ENCODE measurements at regions not wholly inside any gene's neighbourhood (a gene's known extent, or its start where the extent isn't known, plus 50 kb on each side); places are given as distances from the start of the nearest gene placed in this dataset.

GRCh38 chr6:163935158-163935762 is 520.7 kb downstream of the QKI start:
- H3K27ac ChIP-seq = no peak overlapping the region
- no peak for DNase-seq
- TF ChIP-seq CTCF (IDR thresholded peaks at IDR 0.05; ENCODE audit: low read depth, low read length, missing control alignments) = no peak
- no peaks in the 10 kb centered on the region for H3K36me3 ChIP-seq (replicated peaks)
- in situ Hi-C loops (cut with HindIII; ENCODE audit: low pct_ligation_motif_present, low sequenced_read_pairs) = no loop called here
- no peak overlapping the region for H3K4me3 ChIP-seq (ENCODE audit: low read depth, low read length)
- no peaks in the 10 kb centered on the region for H3K27me3 ChIP-seq (replicated peaks)

GRCh38 chr6:163930012-163930411 is 515.5 kb downstream of the QKI start:
- TF ChIP-seq CTCF (IDR thresholded peaks at IDR 0.05; ENCODE audit: low read depth, low read length, missing control alignments) = no peak
- Histone ChIP-seq H3K27me3 (replicated peaks) (no peaks in the 10 kb centered on the region), H3K27ac (no peak overlapping the region), H3K36me3 (replicated peaks) (no peaks in the 10 kb centered on the region), H3K4me3 (ENCODE audit: low read depth, low read length) (no peak overlapping the region)
- no peak for DNase-seq
- in situ Hi-C loops (cut with HindIII; ENCODE audit: low pct_ligation_motif_present, low sequenced_read_pairs) = no loop called here

GRCh38 chr6:163929538-163929937 is 515.0 kb downstream of the QKI start:
- no peak overlapping the region for H3K4me3 ChIP-seq (ENCODE audit: low read depth, low read length)
- TF ChIP-seq CTCF (IDR thresholded peaks at IDR 0.05; ENCODE audit: low read depth, low read length, missing control alignments) = no peak
- H3K27ac ChIP-seq = no peak overlapping the region
- H3K36me3 ChIP-seq (replicated peaks) = no peaks in the 10 kb centered on the region
- in situ Hi-C loops (cut with HindIII; ENCODE audit: low pct_ligation_motif_present, low sequenced_read_pairs) = no loop called here
- no peaks in the 10 kb centered on the region for H3K27me3 ChIP-seq (replicated peaks)
- DNase-seq = no peak

- Histone ChIP-seq H3K4me3 (ENCODE audit: low read depth, low read length) (no peak overlapping the region), H3K36me3 (replicated peaks) (no peaks in the 10 kb centered on the region), H3K27ac (no peak overlapping the region), H3K27me3 (replicated peaks) (no peaks in the 10 kb centered on the region)
- in situ Hi-C loops (cut with HindIII; ENCODE audit: low pct_ligation_motif_present, low sequenced_read_pairs) = no loop called here
- TF ChIP-seq CTCF (IDR thresholded peaks at IDR 0.05; ENCODE audit: low read depth, low read length, missing control alignments) = no peak
- DNase-seq = no peak
Observed at GRCh38 chr6:163926642-163927041, 512.1 kb downstream of the QKI start.

- no peak for DNase-seq
- H3K36me3 ChIP-seq (replicated peaks) = no peaks in the 10 kb centered on the region
- no peaks in the 10 kb centered on the region for H3K27me3 ChIP-seq (replicated peaks)
- H3K4me3 ChIP-seq (ENCODE audit: low read depth, low read length) = no peak overlapping the region
- TF ChIP-seq CTCF (IDR thresholded peaks at IDR 0.05; ENCODE audit: low read depth, low read length, missing control alignments) = no peak
- in situ Hi-C loops (cut with HindIII; ENCODE audit: low pct_ligation_motif_present, low sequenced_read_pairs) = no loop called here
- H3K27ac ChIP-seq = no peak overlapping the region
Observed at GRCh38 chr6:163925839-163926238, 511.3 kb downstream of the QKI start.

Data from brain microvascular endothelial cell (primary cell).